ENCODE measurements at regions not wholly inside any gene's neighbourhood (a gene's known extent, or its start where the extent isn't known, plus 50 kb on each side); places are given as distances from the start of the nearest gene placed in this dataset.

GRCh38 chr4:136328131-136328530, 1204.2 kb downstream of the PCDH18 start:
- DNase-seq, result no peak
- Histone ChIP-seq H3K27me3 (ENCODE audit: control insufficient read depth in 2 of 2, insufficient read depth in 2 of 2, low read length in 2 of 2) (no peaks in the 10 kb centered on the region), H3K27ac (ENCODE audit: low read depth in 1 of 2, low read length in 2 of 2) (no peak overlapping the region), H3K79me2 (ENCODE audit: insufficient read depth, low read length) (no peaks in the 10 kb centered on the region), H4K20me1 (ENCODE audit: insufficient read depth, low read length) (no peaks in the 10 kb centered on the region), H3K4me1 (ENCODE audit: control insufficient read depth in 1 of 2, insufficient read depth in 2 of 2, low read length in 2 of 2) (no peaks in the 10 kb centered on the region), H3K9ac (ENCODE audit: insufficient read depth, low read length, poor library complexity, severe bottlenecking) (no peak overlapping the region), H3K9me3 (replicated peaks in 1 of 2; ENCODE audit: control insufficient read depth in 1 of 2, insufficient read depth in 1 of 2, low read length in 2 of 2) (peaks cover 0 to 6% of the 10 kb centered on the region in 2 donors), H3K4me3 (replicated peaks in 1 of 3; ENCODE audit: low read depth in 2 of 3, low read length in 3 of 3) (no peak overlapping the region), H2AFZ (ENCODE audit: insufficient read depth, low read depth, low read length, poor library complexity, severe bottlenecking) (no peak overlapping the region), H3K36me3 (replicated peaks in 1 of 2; ENCODE audit: control insufficient read depth in 1 of 2, insufficient read depth in 2 of 2, low read length in 2 of 2) (no peaks in the 10 kb centered on the region), H3K4me2 (replicated peaks; ENCODE audit: extremely low read depth, low read length, poor library complexity, severe bottlenecking) (no peak overlapping the region)
- Mint-ChIP-seq H3K36me3 (no peaks in the 10 kb centered on the region), H3K4me3 (no peak overlapping the region), H3K4me1 (no peaks in the 10 kb centered on the region), H3K27ac (no peak overlapping the region), H3K9me3 (peaks cover 0 to 7% (median 0%) of the 10 kb centered on the region in 7 donors), H3K27me3 (ENCODE audit: low read depth in 3 of 3) (peaks cover 0 to 2% (median 0%) of the 10 kb centered on the region in 3 donors)
- TF ChIP-seq CTCF (IDR thresholded peaks at IDR 0.05), result no peak
- intact Hi-C loops (cut with micrococcal nuclease), result no loop called here
- WGBS (ENCODE audit: insufficient coverage), result 40% methylated on average over 1 of the region's 5 CpGs

DNA sequence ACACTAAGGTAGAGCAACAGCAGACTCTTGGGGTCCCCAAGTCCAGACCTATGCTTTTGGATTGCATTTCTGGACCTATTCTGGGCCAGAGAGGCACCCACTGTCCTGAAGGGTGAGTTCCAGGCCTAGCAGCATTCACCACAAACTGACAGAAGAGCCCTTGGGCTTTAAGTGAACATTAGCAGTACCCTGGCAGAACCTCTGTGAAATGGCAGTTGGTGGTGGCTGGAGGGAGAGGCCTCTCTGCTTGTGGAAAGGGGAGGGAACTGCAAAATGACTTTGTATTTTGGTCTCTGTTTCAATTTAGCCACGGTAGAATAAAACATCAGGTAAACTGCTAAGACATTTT, 1211.9 kb downstream of the PCDH18 start:
- H3K9ac ChIP-seq (ENCODE audit: insufficient read depth, low read length, poor library complexity, severe bottlenecking), result no peak overlapping the region
- no peak overlapping the region for H3K4me3 ChIP-seq (replicated peaks in 1 of 3; ENCODE audit: low read depth in 2 of 3, low read length in 3 of 3)
- H3K4me1 ChIP-seq (ENCODE audit: control insufficient read depth in 1 of 2, insufficient read depth in 2 of 2, low read length in 2 of 2), result no peaks in the 10 kb centered on the region
- H3K27me3 ChIP-seq (ENCODE audit: control insufficient read depth in 2 of 2, insufficient read depth in 2 of 2, low read length in 2 of 2), result no peaks in the 10 kb centered on the region
- H3K27ac ChIP-seq (ENCODE audit: low read depth in 1 of 2, low read length in 2 of 2), result no peak overlapping the region
- peaks cover 0 to 10% (median 2%) of the 10 kb centered on the region in 7 donors for H3K9me3 Mint-ChIP-seq
- no peak for TF ChIP-seq CTCF (IDR thresholded peaks at IDR 0.05)
- H3K36me3 ChIP-seq (replicated peaks in 1 of 2; ENCODE audit: control insufficient read depth in 1 of 2, insufficient read depth in 2 of 2, low read length in 2 of 2), result no peaks in the 10 kb centered on the region
- H4K20me1 ChIP-seq (ENCODE audit: insufficient read depth, low read length), result no peaks in the 10 kb centered on the region
- no peak overlapping the region for H2AFZ ChIP-seq (ENCODE audit: insufficient read depth, low read depth, low read length, poor library complexity, severe bottlenecking)
- no peak overlapping the region for H3K4me2 ChIP-seq (replicated peaks; ENCODE audit: extremely low read depth, low read length, poor library complexity, severe bottlenecking)
- H3K4me1 Mint-ChIP-seq, result no peaks in the 10 kb centered on the region
- no CpG with 5 or more reads among the region's 1 CpG for WGBS (ENCODE audit: insufficient coverage)
- DNase-seq, result no peak
- H3K9me3 ChIP-seq (replicated peaks in 1 of 2; ENCODE audit: control insufficient read depth in 1 of 2, insufficient read depth in 1 of 2, low read length in 2 of 2), result no peaks in the 10 kb centered on the region
- no peaks in the 10 kb centered on the region for H3K79me2 ChIP-seq (ENCODE audit: insufficient read depth, low read length)
- intact Hi-C loops (cut with micrococcal nuclease), result no loop called here
- H3K4me3 Mint-ChIP-seq, result no peak overlapping the region
- H3K36me3 Mint-ChIP-seq, result no peaks in the 10 kb centered on the region
- H3K27ac Mint-ChIP-seq, result no peak overlapping the region
- H3K27me3 Mint-ChIP-seq (ENCODE audit: low read depth in 3 of 3), result no peaks in the 10 kb centered on the region
